Panc1 (cell line): ENCODE measurements at regions not wholly inside any gene's neighbourhood (a gene's known extent, or its start where the extent isn't known, plus 50 kb on each side); places are given as distances from the start of the nearest gene placed in this dataset.

Experiments
- POLR2AphosphoS5 ChIP-seq: IDR thresholded peaks from 2 replicates; pipeline ENCODE4 v1.6.1; 2012; ENCODE audit warnings: mild to moderate bottlenecking, low read depth, low read length, moderate library complexity
- TF ChIP-seq, protein P1 (sequence below): fragments of 450-650 bp; IDR thresholded peaks from 2 replicates; pipeline ENCODE4 v1.5.1; 2017; ENCODE audit warnings: mild to moderate bottlenecking

DNA sequence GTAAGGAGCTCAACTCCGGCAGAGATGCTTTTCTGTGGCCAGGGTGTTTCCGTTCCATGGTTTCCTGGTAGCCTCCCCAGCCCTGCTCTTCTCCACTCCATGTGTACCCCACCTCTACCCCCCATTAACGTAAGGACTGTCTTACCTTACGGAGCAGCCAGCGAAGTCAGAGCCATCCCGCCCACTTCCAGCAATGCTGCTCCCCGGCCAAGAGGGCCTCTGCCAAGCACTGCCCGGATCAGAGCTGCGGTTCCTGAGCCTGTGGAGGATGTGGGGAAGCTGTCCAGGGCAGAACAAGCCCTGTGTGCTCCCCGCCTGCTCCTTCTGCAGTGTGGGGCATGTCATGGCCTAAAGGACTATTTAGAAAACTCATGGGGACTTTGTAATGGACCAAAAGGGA, 261.2 kb downstream of the GADD45G start:
- TF ChIP-seq, protein P1, sequence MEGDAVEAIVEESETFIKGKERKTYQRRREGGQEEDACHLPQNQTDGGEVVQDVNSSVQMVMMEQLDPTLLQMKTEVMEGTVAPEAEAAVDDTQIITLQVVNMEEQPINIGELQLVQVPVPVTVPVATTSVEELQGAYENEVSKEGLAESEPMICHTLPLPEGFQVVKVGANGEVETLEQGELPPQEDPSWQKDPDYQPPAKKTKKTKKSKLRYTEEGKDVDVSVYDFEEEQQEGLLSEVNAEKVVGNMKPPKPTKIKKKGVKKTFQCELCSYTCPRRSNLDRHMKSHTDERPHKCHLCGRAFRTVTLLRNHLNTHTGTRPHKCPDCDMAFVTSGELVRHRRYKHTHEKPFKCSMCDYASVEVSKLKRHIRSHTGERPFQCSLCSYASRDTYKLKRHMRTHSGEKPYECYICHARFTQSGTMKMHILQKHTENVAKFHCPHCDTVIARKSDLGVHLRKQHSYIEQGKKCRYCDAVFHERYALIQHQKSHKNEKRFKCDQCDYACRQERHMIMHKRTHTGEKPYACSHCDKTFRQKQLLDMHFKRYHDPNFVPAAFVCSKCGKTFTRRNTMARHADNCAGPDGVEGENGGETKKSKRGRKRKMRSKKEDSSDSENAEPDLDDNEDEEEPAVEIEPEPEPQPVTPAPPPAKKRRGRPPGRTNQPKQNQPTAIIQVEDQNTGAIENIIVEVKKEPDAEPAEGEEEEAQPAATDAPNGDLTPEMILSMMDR, result no peak
- TF ChIP-seq POLR2AphosphoS5, result no peak
